NT2/D1 (cell line): ENCODE measurements at regions not wholly inside any gene's neighbourhood (a gene's known extent, or its start where the extent isn't known, plus 50 kb on each side); places are given as distances from the start of the nearest gene placed in this dataset.

Experiments used
- YY1 ChIP-seq: IDR thresholded peaks from 2 replicates; pipeline ENCODE4 v1.6.1; 2011; ENCODE audit not compliant: insufficient read length, insufficient read depth
- ZNF274 ChIP-seq: IDR thresholded peaks from 2 replicates; pipeline ENCODE4 v1.6.1; 2011; ENCODE audit warnings: mild to moderate bottlenecking, low read depth, low read length

- TF ChIP-seq ZNF274, result no peak
- no peak for TF ChIP-seq YY1
Measured at GRCh38 chr5:166540156-166540555, 1751.3 kb upstream of the WWC1 start.
